ENCODE measurements at regions not wholly inside any gene's neighbourhood (a gene's known extent, or its start where the extent isn't known, plus 50 kb on each side); places are given as distances from the start of the nearest gene placed in this dataset.

- Mint-ChIP-seq H3K27ac (no peak overlapping the region), H3K4me3 (no peak overlapping the region), H3K27me3 (ENCODE audit: low read depth) (no peaks in the 10 kb centered on the region), H3K4me1 (peaks cover 11% of the 10 kb centered on the region), H3K9me3 (peaks cover 10% of the 10 kb centered on the region), H3K36me3 (no peaks in the 10 kb centered on the region)
- no peak for DNase-seq (ENCODE audit: low spot score in 2 of 2, unreplicated experiment in 2 of 2)
- TF ChIP-seq CTCF (IDR thresholded peaks at IDR 0.05; ENCODE audit: unreplicated experiment): no peak
Measured at GRCh38 chr3:72354486-72354885, 493.8 kb downstream of the SHQ1 start.

GRCh38 chr3:72353236-72354128 lies 494.8 kb downstream of the SHQ1 start:
- peak in 1 of 2 experiments; percentile 22 for DNase-seq (ENCODE audit: low spot score in 2 of 2, unreplicated experiment in 2 of 2)
- peaks cover 11% of the 10 kb centered on the region for H3K4me1 Mint-ChIP-seq
- H3K9me3 Mint-ChIP-seq: peaks cover 5% of the 10 kb centered on the region
- H3K4me3 Mint-ChIP-seq: no peak overlapping the region
- no peak overlapping the region for H3K27ac Mint-ChIP-seq
- H3K36me3 Mint-ChIP-seq: no peaks in the 10 kb centered on the region
- no peak for TF ChIP-seq CTCF (IDR thresholded peaks at IDR 0.05; ENCODE audit: unreplicated experiment)
- H3K27me3 Mint-ChIP-seq (ENCODE audit: low read depth): no peaks in the 10 kb centered on the region

- Mint-ChIP-seq H3K36me3 (no peaks in the 10 kb centered on the region), H3K4me3 (no peak overlapping the region), H3K4me1 (peaks cover 18% of the 10 kb centered on the region), H3K9me3 (peaks cover 4% of the 10 kb centered on the region), H3K27ac (no peak overlapping the region), H3K27me3 (ENCODE audit: low read depth) (no peaks in the 10 kb centered on the region)
- no peak for TF ChIP-seq CTCF (IDR thresholded peaks at IDR 0.05; ENCODE audit: unreplicated experiment)
- no peak for DNase-seq (ENCODE audit: low spot score in 2 of 2, unreplicated experiment in 2 of 2)
Measured at GRCh38 chr3:72352176-72352575, 496.1 kb downstream of the SHQ1 start.

GRCh38 chr3:72351536-72351935 lies 496.7 kb downstream of the SHQ1 start:
- no peak for TF ChIP-seq CTCF (IDR thresholded peaks at IDR 0.05; ENCODE audit: unreplicated experiment)
- Mint-ChIP-seq H3K9me3 (peaks cover 4% of the 10 kb centered on the region), H3K4me1 (peaks cover 21% of the 10 kb centered on the region), H3K36me3 (no peaks in the 10 kb centered on the region), H3K27me3 (ENCODE audit: low read depth) (no peaks in the 10 kb centered on the region), H3K27ac (no peak overlapping the region), H3K4me3 (no peak overlapping the region)
- DNase-seq (ENCODE audit: low spot score in 2 of 2, unreplicated experiment in 2 of 2): no peak

GRCh38 chr3:72350761-72351505 lies 497.3 kb downstream of the SHQ1 start:
- no peak for DNase-seq (ENCODE audit: low spot score in 2 of 2, unreplicated experiment in 2 of 2)
- no peaks in the 10 kb centered on the region for H3K27me3 Mint-ChIP-seq (ENCODE audit: low read depth)
- no peaks in the 10 kb centered on the region for H3K36me3 Mint-ChIP-seq
- no peak for TF ChIP-seq CTCF (IDR thresholded peaks at IDR 0.05; ENCODE audit: unreplicated experiment)
- no peak overlapping the region for H3K27ac Mint-ChIP-seq
- H3K4me1 Mint-ChIP-seq: peaks cover 26% of the 10 kb centered on the region
- H3K4me3 Mint-ChIP-seq: no peak overlapping the region
- peaks cover 4% of the 10 kb centered on the region for H3K9me3 Mint-ChIP-seq
